GM21390 (cell line): ENCODE measurements at regions not wholly inside any gene's neighbourhood (a gene's known extent, or its start where the extent isn't known, plus 50 kb on each side); places are given as distances from the start of the nearest gene placed in this dataset.

Experiments used
- ATAC-seq: cut with Tn5 transposase; IDR thresholded peaks from one replicate; pipeline ENCODE4 v1.9.1; 2021; ENCODE audit not compliant: unreplicated experiment

DNA sequence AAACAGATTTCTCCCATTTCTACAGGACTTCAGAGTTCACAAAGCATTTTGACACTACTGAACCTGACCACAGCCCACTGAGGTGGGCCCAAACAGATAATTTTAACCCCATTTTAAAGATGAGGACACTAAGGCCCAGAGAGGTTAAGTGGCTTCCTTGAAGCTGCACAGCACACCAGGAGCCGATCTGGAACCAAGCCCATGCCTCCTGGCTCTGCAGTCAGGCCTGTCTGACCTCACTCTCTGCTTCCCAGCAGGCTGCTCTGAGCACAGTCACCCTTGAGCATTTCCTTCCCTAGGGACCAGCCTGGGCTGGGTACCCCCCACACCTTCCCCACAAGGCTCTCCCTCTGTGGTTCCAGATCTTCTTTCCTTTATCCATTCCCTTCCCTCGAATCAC, 252.2 kb downstream of the ENGASE start:
- no peak for ATAC-seq

DNA sequence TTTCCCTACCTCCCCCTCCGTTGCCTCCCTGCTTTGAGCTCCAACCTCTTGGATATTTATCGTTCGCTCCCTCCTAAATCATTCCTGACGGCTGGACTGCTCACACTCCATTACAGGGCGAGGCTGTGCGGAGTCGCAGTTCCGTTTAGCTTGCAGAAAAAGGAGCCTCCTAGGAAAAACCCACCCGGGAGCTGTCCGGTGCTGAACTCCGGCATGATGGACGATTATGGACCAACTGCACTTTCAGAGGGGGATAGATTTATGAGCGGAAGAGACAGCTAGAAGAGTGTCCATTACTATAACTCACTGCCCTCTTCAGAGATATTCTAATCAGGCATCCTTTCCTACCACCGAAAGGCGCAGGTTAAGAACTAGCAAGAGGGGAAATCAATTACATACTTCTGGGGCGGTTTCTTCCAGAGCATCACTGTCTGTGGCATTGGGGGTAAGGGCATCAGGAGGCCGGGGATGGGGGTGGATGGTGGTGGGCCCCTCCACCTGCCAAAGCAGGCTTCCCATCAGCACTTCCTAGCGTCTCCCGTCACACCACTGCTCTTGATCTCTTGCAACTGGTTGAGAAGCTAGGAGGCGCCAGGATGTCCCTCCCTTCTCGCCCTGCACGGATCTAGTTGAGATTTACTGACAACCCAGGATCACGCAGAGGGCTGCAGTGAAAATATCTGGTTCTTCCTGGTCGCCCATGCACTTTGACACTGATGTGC, 251.2 kb downstream of the ENGASE start:
- ATAC-seq: no peak

DNA sequence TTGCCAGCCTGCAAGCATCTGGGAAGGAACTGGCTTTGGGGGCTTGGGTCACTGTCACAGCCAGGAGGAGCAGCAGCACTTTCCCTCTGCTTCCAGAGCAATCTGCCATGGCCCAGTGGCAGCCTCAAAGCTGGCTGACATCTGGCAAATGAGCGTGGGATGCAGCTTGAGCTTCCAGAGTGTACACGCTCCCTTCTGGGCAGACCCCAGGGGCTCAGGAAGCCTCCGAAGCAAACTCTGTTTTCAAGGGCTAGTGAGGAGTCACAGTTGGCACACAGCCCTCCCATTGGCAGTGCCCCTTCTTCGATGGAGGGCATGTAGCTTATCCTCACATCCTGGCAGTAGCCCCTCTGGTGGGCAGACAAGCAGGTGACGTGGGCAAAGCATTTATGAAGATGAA, 249.6 kb downstream of the ENGASE start:
- ATAC-seq: no peak

DNA sequence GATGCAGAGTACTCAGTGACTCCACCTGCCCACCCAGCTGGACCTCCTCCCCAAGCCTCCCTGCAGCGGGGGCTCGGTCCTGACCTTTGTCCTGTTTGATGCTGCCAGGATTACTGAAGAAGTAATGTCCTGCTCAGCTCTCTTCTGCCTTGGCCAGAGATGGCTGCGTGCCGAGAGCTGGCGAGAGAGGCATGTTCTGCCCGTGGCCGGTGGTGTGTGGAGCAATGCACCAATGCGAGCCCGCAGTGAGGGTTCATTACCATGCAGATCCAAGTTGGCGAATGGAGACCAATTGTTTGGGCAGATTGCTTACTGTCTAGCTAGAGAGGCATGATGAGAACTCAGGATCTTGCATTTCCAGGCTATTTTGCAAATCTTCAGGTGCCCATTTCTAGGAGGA, 248.9 kb downstream of the ENGASE start:
- no peak for ATAC-seq

DNA sequence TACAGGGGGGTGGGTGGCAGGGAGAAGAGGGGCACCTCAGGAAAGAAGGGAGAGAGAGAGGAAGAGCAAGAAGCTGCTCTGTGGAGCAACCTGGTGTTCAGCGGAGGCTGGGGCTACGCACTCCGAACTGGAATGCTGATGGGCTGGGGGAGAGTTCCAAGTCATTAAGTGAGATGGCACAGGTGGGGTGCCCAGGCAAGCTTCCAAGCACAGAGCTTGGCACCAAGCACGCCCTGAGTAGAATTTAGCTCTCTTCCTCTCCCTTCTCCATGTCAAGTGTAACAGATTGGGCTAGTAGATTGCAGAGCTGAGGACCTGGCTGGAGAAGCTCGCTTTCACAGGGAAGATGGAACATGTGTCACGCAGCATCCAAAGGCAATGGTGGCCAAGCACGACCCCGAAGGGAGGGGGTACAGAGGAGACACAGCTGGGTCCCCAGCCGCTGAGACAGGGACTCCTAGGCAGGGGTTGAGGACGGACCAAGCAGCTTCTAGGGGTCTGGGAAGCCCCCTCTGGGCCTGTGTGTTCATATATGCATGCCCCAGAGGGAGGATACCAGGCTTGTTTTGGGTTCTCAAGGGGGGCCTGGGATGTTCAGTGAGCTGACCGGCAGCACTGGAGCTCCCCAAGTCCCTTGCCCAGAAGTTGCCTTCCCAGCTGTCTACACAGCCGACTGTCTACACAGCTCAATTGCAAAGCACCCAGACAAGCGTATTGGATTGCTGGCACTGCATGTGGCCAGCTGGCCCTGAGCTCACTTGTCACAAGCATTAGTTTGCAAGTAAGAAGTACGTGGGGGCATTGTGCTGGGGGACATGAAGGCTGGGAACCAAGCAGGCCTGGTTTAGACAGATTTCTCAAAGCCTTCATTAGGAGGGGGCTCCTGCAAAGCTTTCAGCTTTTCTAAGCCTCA, 247.8 kb downstream of the ENGASE start:
- ATAC-seq: no peak

DNA sequence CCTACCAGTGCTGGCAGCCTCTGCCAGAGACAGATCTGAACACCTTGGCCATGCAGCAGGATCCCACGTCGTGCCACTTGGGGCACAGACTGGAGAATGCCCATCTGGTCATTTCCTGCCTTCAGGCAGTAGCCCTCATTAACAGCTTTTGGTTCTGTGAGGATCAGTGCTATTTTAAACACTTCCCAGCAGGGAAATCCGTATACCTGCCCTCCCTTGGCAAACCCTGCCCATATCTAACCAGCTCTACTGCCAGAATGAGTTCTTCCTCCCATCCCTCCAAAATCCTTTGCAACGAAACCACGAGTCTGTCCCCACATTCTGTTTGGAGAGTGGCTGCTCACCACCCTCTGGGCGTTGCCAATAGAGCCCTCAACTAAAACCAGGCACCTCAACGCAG, 245.7 kb downstream of the ENGASE start:
- ATAC-seq: no peak

DNA sequence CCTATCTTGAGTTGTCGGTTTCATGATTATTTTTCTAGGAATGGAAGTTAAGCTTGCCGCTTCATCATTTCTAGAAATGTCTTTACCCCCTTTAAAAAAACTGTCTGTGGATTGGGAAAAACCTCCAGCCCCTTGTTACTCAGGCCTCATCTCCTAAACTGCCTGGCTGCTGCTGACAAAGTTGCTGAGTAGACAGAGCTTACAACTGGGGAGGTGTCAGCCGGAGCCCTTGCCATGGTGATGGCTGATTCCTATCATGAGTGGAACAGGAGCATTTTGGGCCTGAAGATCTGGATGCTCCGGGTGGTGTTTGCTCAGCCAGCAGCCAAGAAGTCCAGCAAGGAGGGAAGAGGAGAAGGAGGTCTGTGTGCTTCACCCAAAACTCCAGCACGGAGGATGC, 243.3 kb downstream of the ENGASE start:
- no peak for ATAC-seq

DNA sequence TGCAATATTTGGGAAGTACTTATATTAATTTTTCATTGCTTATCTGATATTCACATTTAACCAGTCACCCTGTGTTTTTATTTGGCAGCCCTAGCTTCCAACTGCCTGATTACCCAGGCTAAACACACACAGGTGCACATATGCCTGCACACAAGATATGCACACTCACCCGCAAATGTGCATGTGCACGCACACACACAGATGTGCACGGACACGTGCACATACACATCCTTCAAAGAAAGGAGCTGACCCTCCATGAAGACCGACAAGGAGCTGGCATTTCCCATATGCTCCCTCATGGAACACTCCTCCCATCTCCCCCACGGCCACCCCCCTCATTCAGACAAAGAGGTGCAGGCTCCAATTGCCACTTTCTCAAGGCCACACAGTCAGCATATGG, 242.2 kb downstream of the ENGASE start:
- no peak for ATAC-seq

DNA sequence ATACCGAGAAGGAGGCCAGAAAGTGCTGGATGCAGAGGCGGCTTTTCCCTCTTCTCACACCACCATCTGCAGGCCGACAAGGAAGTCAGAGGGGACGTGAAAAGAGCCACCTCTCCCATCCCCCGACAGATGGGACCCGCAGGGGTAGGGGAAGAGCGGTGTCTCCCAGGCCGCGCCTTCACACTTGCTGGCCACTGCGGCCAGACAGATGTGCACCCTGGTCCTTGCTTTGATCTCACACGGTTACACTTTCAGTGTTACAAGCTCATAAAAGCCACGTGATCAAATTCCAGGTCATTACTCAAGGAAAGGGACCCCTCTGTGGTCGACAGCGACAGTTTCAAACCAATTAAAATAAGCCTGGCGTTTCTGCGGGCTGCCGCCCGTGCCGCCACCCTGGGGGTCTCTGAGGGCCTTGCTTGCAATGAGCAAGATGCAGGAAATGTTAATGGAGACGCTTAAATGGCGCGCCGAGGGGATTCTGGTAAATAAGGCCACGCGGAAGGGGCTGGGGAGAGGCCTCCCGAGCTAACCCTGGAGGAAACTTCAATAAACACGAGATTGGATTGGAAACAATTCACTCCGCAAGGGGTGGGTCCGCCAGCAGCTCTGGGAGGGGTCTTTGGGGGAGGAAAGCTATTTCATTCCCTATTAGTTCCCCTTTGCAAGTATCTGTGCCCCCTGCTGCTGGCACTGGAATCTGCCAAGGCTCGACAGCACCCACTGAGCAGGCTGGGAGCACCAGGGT, 240.9 kb downstream of the ENGASE start:
- ATAC-seq: no peak

DNA sequence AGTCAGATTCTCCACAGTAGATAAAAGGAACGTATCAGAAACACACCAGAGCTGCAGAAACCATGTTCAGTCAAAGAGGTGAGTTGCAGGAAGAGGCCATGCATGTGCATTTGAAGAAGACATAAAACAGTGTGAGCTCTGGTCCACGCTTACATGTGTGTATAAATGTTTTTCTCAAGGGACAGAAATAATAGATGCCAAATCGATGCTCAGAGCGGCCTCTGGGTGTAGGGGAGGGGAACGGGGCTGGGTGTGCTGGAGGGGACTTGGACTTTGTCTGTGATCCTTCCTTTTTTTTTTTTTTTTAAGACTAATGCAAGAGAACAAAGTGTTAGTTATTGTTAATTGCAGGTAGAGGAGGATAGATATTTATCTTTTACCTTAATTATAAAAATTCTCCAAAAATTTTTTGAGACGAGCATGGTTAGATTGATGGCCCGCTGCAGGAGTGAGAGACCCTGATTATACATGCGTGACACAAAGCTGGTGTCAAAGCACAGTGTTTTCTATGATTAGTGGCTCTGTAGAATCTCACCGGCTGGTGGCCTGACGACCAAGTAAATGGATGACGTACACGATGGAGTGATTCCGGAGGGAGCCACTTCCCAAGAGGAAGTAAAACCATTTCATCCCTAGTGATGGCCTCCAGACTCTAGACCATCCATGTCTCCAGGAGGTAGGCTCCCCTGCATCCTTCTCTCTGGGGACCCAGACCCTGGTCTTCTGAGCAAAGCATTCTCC, 240.2 kb downstream of the ENGASE start:
- no peak for ATAC-seq

DNA sequence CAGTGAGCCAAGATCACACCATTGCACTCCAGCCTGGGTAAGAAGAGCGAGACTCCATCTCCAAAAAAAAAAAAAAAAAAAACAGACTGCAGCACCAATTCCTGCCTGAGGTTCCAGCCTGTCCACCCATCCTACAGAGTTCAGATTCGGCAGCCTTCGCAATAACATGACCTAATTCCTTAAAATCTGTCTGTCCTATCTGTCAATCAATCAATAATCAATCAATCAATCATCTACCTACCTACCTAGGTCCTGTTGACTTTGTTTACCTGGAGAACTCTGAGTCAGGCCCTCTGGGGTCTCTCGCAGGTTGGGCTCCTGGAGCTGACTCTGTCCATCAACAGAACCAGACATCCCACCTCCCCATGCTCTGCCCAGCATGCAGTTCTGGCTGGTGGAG, 236.7 kb downstream of the ENGASE start:
- ATAC-seq: no peak

DNA sequence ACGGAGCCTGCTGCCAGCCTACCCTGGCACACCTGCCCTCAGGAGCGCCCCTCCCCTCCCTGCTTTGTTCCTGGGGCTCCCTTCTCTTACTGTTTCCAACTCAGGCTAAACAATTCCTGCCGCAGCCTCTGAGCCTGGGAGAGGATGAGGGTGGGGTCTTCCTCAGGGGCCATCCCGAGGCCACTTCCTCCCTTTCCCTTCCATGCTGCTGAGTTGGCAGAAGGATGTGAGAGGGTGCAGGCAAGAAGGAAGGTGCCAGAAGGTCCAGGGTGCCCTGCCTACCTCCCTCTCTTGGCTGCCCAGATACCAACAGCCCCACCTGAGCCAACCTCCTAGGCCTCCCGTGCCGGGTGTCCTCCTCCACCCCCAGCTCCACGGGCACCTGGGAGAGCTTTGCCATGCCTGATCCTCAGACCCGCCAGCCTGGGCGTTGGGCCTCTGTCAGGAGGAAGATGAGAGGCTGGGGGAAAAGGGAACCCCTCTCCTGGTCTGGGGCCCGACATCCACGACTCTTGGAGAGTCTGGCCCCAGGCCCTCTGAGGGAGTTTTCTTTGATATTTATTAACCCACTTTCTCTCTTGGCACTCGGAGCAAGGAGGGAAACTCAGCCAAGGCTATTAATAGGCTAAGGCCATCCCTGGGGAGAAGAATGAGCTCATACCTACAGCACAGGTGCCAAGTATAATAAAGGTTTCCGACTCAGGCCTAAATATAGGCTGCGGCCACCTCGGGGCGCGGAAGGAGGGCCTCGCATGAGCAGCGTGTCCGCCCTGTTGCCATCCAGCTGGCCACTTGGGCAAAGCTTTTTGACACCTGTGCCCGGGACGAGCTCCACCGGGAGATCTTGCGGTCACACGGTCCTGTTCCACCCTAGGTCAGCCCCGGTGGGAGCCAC, 232.0 kb downstream of the ENGASE start:
- ATAC-seq: no peak

DNA sequence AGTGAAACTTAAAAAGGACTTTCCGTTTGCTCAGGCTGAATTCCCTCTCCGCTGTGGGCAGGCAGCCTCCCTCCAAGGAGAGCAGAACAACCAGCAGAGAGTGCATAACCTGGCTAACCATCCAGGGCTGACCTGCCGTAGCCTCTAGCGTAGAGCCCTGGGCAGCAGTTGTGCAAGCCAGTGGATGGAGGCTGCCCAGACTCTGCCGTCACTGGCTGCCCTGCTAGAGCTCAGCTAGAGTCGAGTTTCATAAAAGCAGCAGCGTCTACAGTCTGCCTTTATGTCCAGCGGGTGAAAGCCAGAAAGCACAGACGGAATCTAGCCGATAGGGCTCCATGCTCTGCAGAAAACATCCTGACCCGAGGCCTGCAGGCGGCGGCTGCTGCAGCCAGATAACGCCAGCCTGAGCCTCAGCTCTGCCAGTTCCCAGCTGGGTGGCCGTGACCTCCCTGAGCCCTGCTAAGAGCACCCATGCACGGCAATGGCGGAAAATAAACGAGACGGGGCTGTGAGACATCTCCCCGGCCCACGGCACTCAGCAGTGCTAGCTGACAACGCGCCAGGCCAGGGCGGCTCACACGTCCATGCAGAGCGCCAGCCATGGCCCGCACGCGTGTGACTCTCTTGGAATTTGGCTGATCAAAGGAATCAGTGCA, 231.3 kb downstream of the ENGASE start:
- ATAC-seq: no peak

DNA sequence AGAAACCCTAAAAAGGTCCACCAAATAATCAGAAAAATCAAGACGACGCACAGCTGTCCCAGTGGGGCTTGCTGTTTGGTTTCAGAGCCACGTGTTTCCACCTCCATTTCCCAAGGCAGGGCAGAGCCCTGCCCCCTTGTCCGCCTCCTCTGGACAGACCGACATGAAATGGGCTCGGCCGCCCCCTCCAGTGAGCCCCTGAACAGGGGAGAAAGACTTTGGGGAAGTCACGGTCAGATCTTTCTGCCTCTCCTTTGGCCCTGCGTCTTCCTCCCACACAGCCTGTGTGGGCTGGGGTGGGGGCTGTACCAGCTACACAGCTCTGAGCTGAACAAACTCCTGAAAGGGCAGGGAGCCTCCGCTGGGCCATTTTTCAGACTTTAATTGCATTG, 230.7 kb downstream of the ENGASE start:
- no peak for ATAC-seq

DNA sequence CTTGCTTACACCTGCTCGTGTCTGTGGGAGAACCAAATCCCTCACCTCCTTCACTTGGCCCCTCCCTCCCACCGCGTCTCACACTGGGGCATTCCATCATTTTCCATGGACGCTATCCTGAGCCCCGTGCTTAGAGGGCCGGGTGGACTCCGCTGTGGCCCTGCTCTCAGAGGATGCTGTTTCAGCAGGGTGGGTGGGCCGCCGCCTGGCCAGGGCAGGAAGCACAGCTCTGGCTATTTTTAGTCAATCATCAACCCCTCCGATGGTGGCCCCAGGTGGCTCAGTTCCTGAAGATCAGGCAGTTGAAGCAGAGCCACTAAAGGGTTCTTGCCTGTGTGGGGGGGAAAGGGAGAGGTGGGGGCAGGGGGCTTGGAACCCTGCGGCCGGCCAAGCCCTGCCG, 230.3 kb downstream of the ENGASE start:
- ATAC-seq: no peak

DNA sequence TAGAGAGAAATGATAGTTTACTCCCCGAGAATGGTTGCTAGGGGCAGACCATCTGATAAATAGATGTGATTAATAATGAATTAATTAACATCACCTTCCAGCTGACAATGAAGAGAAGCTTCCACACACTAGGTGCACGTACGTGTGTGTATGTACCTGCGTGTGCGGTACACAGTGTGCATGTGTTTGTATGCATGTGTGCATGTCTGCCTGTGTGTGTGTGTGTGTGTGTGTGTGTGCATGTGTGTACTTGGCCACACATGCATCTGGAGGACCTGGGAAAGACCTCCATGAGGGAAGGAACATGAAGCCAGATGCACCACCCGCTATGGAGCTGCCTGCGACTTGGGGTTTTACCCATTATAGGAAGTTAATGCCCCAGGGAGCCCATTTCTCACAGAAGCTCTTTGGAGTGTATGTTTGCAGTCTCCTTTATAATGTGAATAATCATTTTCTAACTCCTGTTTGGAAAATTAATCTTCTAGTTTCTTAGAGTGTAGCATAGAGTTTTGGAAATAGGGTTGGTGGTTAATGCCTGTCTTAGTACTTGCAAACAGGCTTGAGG, 229.1 kb downstream of the ENGASE start:
- no peak for ATAC-seq

DNA sequence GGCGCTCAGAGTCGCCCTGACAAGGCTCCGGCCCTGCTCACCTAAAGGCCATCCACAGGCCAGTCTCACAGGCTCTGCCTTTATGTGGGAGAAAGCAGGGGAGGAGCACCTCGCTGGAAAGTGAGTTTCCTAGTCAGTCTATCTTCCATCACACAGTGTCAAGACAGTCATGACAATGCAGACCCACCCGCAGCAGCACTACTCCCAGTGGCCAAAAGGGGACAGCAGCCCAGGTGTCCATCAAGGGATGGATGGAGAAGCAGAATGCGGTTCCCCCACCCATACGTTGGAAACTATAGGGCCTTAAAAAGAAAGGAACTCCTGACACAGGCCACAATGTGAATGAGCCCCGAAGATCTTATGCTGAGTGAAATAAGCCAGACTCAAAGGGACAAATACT, 226.8 kb downstream of the ENGASE start:
- no peak for ATAC-seq

DNA sequence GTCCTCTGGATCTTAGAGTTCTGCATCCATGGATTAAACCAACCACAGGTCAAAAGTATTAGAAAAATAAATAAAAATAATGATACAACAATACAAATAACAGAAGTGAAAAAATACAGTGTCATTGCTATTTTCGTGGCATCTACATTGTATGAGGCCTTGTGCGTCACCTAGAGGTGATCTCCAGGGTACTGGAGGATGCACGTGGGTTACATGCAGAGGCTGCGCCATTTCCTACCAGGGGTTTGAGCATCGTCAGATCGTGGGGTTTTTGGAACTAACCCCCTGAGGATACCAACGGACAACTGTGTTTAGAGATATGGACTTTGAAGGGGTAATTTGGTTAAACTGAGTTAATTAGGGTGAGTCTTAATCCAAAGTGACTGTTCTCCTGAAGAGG, 224.7 kb downstream of the ENGASE start:
- no peak for ATAC-seq

DNA sequence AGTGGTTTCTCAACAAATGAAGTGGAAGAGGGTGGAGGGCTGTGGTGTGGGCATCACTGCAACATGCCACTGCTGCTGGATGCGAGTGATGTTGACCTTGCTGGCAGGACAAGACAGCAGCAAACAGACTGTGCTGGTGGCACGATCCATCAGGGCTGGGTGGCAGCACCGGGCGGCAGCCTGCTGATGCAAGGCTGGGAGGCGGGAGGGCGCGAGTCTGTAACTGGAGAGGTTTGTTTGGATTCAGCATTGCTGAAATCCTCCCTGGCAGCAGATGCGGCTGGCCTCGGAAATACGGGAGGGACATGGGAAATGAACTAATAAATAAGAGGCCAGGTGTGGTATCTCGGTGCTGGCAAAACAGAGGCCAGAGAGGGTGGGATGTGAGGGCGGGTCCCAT, 224.2 kb downstream of the ENGASE start:
- no peak for ATAC-seq
